D721Med (cell line): ENCODE measurements at regions not wholly inside any gene's neighbourhood (a gene's known extent, or its start where the extent isn't known, plus 50 kb on each side); places are given as distances from the start of the nearest gene placed in this dataset.

Experiments
- DNase-seq: peaks from one replicate; pipeline ENCODE4 v3.0.0; 2011; ENCODE audit warnings: low spot score; ENCODE audit not compliant: insufficient read length
- FAIRE-seq: peaks from 2 replicates; lab custom pipeline; 2011; peaks lifted over from hg19 to GRCh38; lab: Jason Lieb, UNC
- CTCF ChIP-seq: IDR thresholded peaks from 2 replicates; pipeline ENCODE4 v1.5.1; 2012; ENCODE audit warnings: mild to moderate bottlenecking, control low read depth; ENCODE audit not compliant: insufficient read depth; ENCODE audit errors: missing control alignments

GRCh38 chr6:53744321-53744720 lies 50.5 kb upstream of the LRRC1 start:
- TF ChIP-seq CTCF, result no peak
- FAIRE-seq, result no peak

GRCh38 chr6:53741034-53741823 lies 53.6 kb upstream of the LRRC1 start:
- FAIRE-seq (no peak), DNase-seq (no peak)
- no peak for TF ChIP-seq CTCF

More at GRCh38 chr6:53744321-53744720, 50.5 kb upstream of the LRRC1 start:
- DNase-seq, result no peak

- FAIRE-seq (no peak), DNase-seq (no peak)
- no peak for TF ChIP-seq CTCF
Observed at GRCh38 chr6:53737746-53738145, 57.1 kb upstream of the LRRC1 start.

GRCh38 chr6:53735896-53736295 lies 58.9 kb upstream of the LRRC1 start:
- no peak for TF ChIP-seq CTCF
- FAIRE-seq, result peak; percentile 82
- no peak for DNase-seq

GRCh38 chr6:53734473-53735299 lies 60.1 kb upstream of the LRRC1 start:
- no peak for FAIRE-seq
- DNase-seq, result no peak
- TF ChIP-seq CTCF, result peak; percentile 35

- FAIRE-seq, result no peak
- DNase-seq, result no peak
- TF ChIP-seq CTCF, result no peak
Observed at GRCh38 chr6:53731866-53732636, 62.8 kb upstream of the LRRC1 start.
